CD1c-positive myeloid dendritic cell (primary cell): ENCODE measurements at regions not wholly inside any gene's neighbourhood (a gene's known extent, or its start where the extent isn't known, plus 50 kb on each side); places are given as distances from the start of the nearest gene placed in this dataset.

Experiments
- DNase-seq: peaks from one replicate; pipeline ENCODE4 v3.0.0-alpha.2; 2016; ENCODE audit errors: extremely low spot score

GRCh38 chr1:5012249-5012648 is 357.8 kb downstream of the AJAP1 start:
- DNase-seq = no peak

- no peak for DNase-seq
Observed at GRCh38 chr1:5010656-5011055, 356.2 kb downstream of the AJAP1 start.

- DNase-seq = no peak
Observed at GRCh38 chr1:5010236-5010635, 355.8 kb downstream of the AJAP1 start.

- no peak for DNase-seq
Observed at GRCh38 chr1:5009376-5010065, 355.1 kb downstream of the AJAP1 start.

- no peak for DNase-seq
Observed at GRCh38 chr1:5005171-5005570, 350.8 kb downstream of the AJAP1 start.

GRCh38 chr1:5002676-5003075 is 348.3 kb downstream of the AJAP1 start:
- no peak for DNase-seq

- no peak for DNase-seq
Observed at GRCh38 chr1:5001466-5001865, 347.1 kb downstream of the AJAP1 start.

- no peak for DNase-seq
Observed at GRCh38 chr1:4986306-4986705, 331.9 kb downstream of the AJAP1 start.

GRCh38 chr1:4984841-4985240 is 330.4 kb downstream of the AJAP1 start:
- no peak for DNase-seq

GRCh38 chr1:4980211-4980610 is 325.8 kb downstream of the AJAP1 start:
- no peak for DNase-seq

- no peak for DNase-seq
Observed at GRCh38 chr1:4978660-4979390, 324.4 kb downstream of the AJAP1 start.

GRCh38 chr1:4977701-4978100 is 323.3 kb downstream of the AJAP1 start:
- no peak for DNase-seq

GRCh38 chr1:4976859-4977440 is 322.5 kb downstream of the AJAP1 start:
- no peak for DNase-seq

- DNase-seq = no peak
Observed at GRCh38 chr1:4975856-4976255, 321.4 kb downstream of the AJAP1 start.

GRCh38 chr1:4974981-4975685 is 320.7 kb downstream of the AJAP1 start:
- no peak for DNase-seq

GRCh38 chr1:4973341-4973740 is 318.9 kb downstream of the AJAP1 start:
- no peak for DNase-seq

- no peak for DNase-seq
Observed at GRCh38 chr1:4972761-4973320, 318.4 kb downstream of the AJAP1 start.

- no peak for DNase-seq
Observed at GRCh38 chr1:4971666-4972065, 317.3 kb downstream of the AJAP1 start.

- DNase-seq = no peak
Observed at GRCh38 chr1:4970532-4970931, 316.1 kb downstream of the AJAP1 start.

GRCh38 chr1:4969556-4970129 is 315.2 kb downstream of the AJAP1 start:
- DNase-seq = no peak

GRCh38 chr1:4965346-4966075 is 311.1 kb downstream of the AJAP1 start:
- no peak for DNase-seq
